Endothelial cell of umbilical vein (primary cell): ENCODE measurements at regions not wholly inside any gene's neighbourhood (a gene's known extent, or its start where the extent isn't known, plus 50 kb on each side); places are given as distances from the start of the nearest gene placed in this dataset.
"Not testable (repeated sequence)": the region's sequence is repeated elsewhere in the genome, so short reads cannot be mapped to it uniquely, and the experiment has no call there.

Source experiments
- CTCF ChIP-seq, 2 donors: IDR thresholded peaks; 1 replicate in 1 of 2; 2 replicates in 1 of 2; pipeline ENCODE4 v1.5.1; 2011; ENCODE audit warnings: low read length in 2 of 2, mild to moderate bottlenecking in 2 of 2, moderate library complexity in 2 of 2, control low read depth in 1 of 2, inconsistent platforms in 1 of 2, low read depth in 1 of 2; ENCODE audit not compliant: insufficient read depth in 1 of 2; ENCODE audit errors: extremely low read depth in 1 of 2
- EZH2 ChIP-seq: IDR thresholded peaks from 2 replicates; pipeline ENCODE4 v1.6.1; 2012; ENCODE audit warnings: borderline replicate concordance, low read depth, mild to moderate bottlenecking, moderate library complexity, low read length, inconsistent platforms; ENCODE audit not compliant: severe bottlenecking
- POLR2A ChIP-seq: IDR thresholded peaks from 2 replicates; pipeline ENCODE4 v1.6.1; 2012; ENCODE audit warnings: low read depth, mild to moderate bottlenecking, control low read depth, low read length
- TF ChIP-seq, protein P1 (sequence below): IDR thresholded peaks from 2 replicates; pipeline ENCODE4 v1.6.1; 2011; ENCODE audit not compliant: insufficient read depth, insufficient read length

DNA sequence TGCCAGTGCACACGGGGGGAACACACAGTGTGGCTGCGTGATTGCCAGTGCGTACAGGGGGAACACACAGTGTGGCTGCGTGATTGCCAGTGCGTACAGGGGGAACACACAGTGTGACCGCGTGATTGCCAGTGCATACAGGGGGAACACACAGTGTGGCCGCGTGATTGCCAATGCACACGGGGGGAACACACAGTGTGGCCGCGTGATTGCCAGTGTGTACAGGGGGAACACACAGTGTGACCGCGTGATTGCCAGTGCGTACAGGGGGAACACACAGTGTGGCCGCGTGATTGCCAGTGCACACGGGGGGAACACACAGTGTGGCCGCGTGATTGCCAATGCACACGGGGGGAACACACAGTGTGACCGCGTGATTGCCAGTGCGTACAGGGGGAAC lies 139.4 kb downstream of the RTP5 start:
- TF ChIP-seq CTCF (IDR thresholded peaks at IDR 0.05; ENCODE audit: extremely low read depth in 1 of 2, insufficient read depth in 1 of 2, low read depth in 1 of 2, low read length in 2 of 2); EZH2; POLR2A: not testable (repeated sequence)
- TF ChIP-seq, protein P1, sequence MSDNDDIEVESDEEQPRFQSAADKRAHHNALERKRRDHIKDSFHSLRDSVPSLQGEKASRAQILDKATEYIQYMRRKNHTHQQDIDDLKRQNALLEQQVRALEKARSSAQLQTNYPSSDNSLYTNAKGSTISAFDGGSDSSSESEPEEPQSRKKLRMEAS: not testable (repeated sequence)
